Activated naive CD4-positive, alpha-beta T cell treated with anti-CD3 and anti-CD28 coated beads, Interleukin-2, amount 50 U/mL, for 16 hours (primary cell): ENCODE measurements at regions not wholly inside any gene's neighbourhood (a gene's known extent, or its start where the extent isn't known, plus 50 kb on each side); places are given as distances from the start of the nearest gene placed in this dataset.

Source experiments
- DNase-seq: peaks from one replicate; pipeline ENCODE4 v3.0.0-alpha.2; 2020

- DNase-seq: no peak
Measured at GRCh38 chr12:127300075-127300474, 966.9 kb upstream of the TMEM132C start.

GRCh38 chr12:127300753-127301152 is 966.2 kb upstream of the TMEM132C start:
- no peak for DNase-seq

- DNase-seq: no peak
Measured at GRCh38 chr12:127301876-127302275, 965.1 kb upstream of the TMEM132C start.

DNA sequence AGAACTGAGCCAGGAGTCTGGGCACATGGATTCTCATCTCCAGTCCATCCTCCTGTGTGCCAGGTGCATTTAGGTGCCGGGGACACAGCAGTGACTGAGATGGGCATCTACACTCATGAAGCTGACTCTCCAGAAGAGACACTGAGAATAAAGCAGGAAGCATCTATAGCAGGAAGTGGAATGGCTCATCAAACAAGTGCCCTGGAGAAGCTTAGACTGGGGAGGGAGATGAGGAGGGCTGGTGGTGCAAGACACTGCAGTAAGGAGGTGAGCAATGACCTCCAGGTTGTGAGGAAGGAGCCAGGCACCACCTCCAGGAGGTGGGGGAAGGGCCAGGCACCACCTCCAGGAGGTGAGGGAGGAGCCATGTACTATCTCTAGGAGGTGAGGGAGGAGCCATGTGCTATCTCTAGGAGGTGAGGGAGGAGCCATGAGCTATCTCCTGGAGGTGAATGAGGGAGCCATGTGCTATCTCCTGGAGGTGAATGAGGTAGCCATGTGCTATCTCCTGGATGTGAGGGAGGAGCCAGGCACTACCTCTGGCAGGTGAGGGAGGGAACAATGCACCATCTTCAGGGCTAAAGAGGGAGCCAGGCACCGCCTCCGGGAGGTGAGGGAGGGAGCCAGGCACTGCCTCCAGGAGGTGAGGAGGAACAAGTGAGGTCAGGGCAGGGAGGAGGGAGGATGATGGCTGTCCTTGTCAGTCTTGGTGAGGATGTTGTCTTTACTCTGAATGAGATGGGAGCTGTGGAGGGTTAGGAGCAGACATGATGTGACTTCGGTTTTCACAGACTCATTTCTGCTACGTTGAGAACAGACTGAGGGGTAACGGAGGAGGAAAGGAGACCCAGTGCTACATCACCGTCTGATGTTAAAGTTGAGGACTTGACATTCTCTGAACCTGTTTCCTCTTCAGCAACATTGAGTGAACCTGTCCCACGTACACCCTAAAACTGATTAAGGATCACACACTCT is 961.9 kb upstream of the TMEM132C start:
- no peak for DNase-seq

- no peak for DNase-seq
Measured at GRCh38 chr12:127306604-127307215, 960.3 kb upstream of the TMEM132C start.

DNA sequence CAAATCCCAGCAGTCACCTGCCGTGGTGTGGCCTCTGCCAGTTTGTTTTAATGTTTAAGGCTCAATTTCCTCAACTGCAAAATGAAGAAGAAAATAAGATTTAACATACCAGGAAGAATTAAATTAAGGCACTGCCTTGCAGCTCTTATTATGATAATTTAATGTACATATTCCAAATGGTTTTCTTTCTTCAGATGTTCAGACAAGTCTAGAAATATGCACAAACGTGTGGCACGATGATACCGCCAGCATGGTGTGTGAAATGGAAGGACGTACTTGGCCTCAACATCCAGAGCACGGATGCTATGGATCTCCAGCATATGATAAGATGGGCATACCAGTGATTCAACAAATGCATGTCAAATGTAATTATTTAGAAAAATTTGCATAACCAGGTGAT is 959.4 kb upstream of the TMEM132C start:
- DNase-seq: no peak

DNA sequence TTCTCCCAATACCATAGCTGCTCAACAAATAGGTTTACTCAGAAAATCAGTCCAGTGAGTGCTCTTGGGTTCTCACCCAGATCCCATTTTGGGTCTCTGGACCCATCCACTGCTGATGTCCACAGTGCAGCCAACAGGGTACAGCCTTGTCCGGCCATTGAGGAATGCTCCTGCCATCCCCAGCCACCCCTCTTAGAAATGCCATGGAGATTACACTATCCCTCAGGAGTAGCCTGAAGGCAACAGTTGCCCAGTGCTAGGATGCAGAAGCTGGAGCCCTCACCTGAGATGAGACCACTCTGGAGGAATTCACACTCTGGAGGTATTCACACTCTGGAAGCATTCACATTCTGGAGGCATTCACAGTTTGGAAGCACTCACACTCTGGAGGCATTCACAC is 958.8 kb upstream of the TMEM132C start:
- no peak for DNase-seq

- no peak for DNase-seq
Measured at GRCh38 chr12:127310548-127310947, 956.4 kb upstream of the TMEM132C start.

DNA sequence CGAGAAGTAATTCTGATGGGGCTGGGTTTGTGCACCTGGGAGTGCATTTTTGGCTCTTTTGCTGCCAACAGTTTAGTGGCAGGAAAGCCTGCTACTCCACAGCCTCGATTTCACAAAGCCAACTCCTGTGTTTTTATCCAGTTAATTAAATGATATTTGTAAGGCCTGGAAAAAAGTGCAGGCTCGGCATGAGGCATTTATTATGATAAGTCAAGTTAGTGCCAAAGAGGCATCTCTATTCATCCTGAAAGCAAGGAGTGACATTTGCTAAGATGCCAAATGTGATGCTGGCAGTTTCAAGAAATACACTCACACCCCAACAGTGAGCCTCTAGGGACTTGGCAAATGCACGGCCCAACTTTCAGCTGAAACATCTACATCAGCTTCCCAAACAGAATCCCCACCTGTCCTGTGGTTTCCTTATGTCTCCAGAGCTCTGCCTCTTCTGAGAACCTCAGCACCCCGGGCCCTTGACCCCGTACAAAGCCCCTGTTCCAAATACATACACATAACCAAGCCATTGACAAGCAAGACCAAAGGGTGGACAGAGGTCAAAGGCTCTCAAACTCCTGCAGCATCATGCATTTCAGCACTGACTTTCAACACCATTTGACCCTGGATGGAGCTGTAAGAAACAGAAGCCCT is 955.1 kb upstream of the TMEM132C start:
- no peak for DNase-seq

GRCh38 chr12:127324681-127325080 is 942.3 kb upstream of the TMEM132C start:
- DNase-seq: no peak

- DNase-seq: no peak
Measured at GRCh38 chr12:127327986-127328385, 939.0 kb upstream of the TMEM132C start.

DNA sequence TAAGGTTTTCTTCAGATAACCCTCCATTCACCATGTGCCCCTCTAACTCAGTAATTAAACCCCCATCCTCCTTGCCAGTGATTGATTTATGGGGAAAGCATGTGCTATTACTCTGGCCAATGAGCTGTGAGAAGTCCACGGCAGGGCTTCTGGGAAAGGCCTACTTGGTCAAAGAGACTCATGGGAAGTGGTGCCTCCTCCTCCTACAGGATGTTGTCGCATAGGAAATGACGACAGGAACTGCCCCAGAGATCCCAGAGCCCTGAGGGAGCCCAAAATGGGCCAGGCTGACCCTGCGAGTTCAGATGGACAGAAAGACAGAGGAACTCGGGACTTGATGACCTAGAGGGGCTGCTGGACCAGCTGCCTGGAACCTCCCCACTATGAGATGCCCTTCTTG is 938.1 kb upstream of the TMEM132C start:
- no peak for DNase-seq

DNA sequence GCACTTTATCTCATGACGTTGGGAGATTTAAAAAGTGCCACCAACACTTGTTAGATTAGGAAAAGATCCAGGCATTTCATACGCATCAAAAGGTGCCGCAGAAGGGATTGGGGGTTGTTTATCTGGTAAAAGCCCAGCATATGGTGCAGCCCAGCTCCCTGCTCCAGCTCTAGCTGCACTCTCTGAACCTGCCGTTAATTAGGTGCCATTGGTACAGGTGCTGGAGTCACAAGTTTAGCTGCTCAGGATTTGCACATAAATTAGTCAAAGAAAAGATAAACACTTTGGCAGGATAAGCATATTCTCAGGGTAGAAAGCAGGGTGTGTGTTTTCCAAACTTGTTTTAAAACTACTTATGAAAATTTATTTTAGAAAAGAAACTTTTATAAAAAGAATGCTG is 932.6 kb upstream of the TMEM132C start:
- DNase-seq: no peak

DNA sequence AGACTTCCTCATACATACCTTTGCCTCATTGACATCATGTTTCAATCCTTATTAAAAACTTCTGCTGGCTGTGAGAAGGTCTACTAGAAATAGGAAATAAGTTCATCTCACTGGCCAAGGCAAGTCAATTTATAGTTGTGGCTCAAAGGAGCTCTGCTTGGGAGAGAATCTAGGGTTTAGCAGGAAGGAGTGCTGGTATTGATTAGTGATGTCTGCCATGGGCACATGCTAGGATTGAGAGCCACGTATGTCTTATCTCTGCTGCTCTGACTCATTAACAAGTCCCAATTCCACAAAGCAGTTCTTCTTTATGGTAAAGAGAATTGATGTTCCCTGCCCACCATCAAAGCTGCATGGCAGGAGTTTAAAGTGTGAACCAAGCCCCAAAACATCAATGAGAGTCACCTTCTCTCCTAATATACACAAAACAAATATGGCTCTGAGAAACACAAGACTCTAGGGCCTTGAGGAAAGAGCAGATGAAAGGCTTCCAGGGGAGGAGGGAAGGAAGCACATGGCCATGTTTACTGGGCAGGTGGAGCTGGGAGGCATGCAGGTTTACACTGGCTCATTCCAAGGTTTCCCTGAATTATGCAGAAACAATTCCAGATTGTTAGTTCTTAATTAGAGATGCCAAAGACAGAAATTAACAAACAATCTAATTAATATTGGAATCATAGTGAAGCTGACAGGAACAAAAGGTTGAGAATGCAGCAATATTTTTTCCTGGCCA is 931.9 kb upstream of the TMEM132C start:
- DNase-seq: no peak

- no peak for DNase-seq
Measured at GRCh38 chr12:127336416-127336815, 930.6 kb upstream of the TMEM132C start.

- DNase-seq: no peak
Measured at GRCh38 chr12:127339065-127339464, 927.9 kb upstream of the TMEM132C start.

DNA sequence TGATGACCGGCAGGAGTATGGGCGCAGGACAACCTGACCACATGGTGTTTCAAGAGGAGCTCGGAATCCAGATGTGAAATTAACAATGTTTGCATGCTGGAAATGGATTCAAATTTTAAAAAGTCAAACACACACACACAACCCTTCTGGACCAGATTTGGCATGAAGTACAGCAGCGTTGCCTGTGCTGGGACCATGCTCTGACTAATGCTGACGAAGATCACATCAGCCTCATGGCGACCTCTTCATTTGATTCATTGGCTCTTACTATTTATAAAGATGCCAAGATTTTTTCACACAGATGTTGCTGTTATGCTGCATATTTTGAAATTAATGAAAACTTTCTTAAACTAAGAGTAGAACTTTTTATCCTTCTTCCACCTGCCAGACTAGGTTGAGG is 926.6 kb upstream of the TMEM132C start:
- DNase-seq: no peak

DNA sequence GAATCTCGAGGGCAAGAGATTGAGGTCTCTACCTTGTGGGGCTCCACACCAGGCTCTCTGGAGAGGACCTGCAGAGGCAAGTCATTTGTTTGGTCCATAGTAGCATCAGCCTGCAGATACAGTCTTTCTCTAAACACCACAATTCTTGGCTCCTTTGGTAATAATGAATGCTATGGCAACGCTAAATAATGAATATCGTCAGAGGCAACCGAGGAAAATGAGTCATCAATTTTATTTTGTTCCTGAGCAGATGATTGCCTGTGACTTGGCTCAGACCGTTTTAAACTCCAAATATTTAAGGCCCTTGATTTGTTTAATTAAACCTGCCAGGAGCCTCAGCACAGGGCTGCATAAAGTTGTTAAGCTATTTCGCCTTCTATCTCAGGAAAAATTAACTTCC is 924.1 kb upstream of the TMEM132C start:
- DNase-seq: no peak

GRCh38 chr12:127343940-127344339 is 923.0 kb upstream of the TMEM132C start:
- no peak for DNase-seq

GRCh38 chr12:127351481-127352010 is 915.4 kb upstream of the TMEM132C start:
- no peak for DNase-seq

DNA sequence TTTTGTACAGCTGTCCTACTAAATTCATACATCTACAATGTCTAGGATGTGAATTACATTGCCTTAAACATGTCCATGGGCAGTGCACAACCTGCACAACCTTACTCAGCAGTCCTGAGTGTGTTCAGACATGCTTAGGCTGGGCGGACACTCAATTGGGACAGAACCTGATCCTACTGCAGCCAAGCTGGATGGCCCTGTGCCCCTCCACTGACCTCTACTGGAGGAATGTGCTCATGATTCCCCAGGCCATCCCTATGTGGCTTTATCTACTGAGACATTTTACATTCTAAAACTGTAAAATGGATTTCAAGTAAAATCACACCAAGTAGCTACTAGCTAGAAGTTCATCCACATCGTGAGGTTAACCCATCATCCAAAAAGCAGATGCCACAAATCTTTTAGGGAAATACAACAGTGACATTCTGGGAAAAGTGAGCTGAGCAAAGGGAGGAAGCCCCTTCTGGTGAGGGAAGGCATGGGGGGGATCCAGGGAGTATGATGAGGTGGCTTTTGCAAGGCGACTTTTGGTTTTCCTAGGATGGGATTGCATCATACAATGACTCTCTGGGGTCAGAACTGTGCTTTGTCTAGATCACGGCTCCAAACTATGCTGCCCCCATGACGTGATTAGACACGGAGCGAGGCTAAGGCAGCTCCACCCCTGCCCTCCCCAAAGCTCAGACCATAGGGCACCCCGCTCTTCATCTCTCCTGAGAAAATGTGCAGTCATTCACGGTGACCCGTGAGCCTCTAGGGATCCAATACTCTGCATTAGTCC is 911.7 kb upstream of the TMEM132C start:
- DNase-seq: no peak

GRCh38 chr12:127358888-127359287 is 908.1 kb upstream of the TMEM132C start:
- DNase-seq: no peak
